ENCODE measurements at regions not wholly inside any gene's neighbourhood (a gene's known extent, or its start where the extent isn't known, plus 50 kb on each side); places are given as distances from the start of the nearest gene placed in this dataset.

DNA sequence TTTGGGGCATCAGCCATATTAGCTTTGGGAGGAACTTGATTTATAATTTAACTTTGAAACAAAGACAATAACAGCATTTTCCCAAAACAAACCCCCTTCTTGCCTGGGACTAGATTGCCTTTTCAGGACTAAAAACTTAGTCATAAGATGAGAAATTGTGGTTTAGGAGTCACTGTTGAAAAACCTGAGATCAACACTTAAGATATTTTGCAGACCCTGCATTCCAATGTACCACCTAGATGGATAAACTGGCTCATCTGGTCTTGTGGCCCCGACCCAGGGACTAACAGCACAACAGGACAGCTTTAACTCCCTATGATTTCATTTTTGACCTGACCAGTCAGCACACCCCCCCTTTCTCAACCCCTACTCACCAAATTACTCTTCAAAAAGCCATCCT lies 1165.4 kb downstream of the XPNPEP1 start:
- intact Hi-C loops (cut with DNase I; ENCODE audit: low total_unique reads), result no loop called here
- no peaks in the 10 kb centered on the region for H3K4me1 ChIP-seq
- no peak for TF ChIP-seq CTCF (IDR thresholded peaks at IDR 0.05)

DNA sequence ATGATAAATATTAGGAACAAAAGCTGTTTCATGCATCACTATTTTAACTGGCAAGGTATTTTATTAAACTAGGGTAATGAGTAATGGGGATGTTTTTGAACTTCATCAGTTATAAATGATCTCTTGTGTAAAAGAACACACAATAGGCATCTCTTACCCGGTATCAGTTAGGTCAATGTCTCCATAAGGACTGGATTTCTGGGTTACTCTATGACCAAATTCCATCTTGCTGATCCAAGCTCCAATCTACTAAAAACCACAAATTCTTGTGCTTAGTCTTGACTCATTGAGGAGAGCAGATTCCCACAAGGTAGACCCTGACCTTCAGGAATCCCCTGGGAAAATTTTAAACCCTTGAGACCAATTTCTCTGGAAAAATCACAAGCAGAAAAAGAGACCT lies 1167.7 kb downstream of the XPNPEP1 start:
- no peak overlapping the region for H3K4me3 ChIP-seq
- no peak for DNase-seq
- no peaks in the 10 kb centered on the region for H3K27me3 ChIP-seq
- no peaks in the 10 kb centered on the region for H3K36me3 ChIP-seq
- no peaks in the 10 kb centered on the region for H3K4me1 ChIP-seq
- intact Hi-C loops (cut with DNase I; ENCODE audit: low total_unique reads), result no loop called here
- no peaks in the 10 kb centered on the region for H3K9me3 ChIP-seq
- H3K27ac ChIP-seq, result no peak overlapping the region
- no peak for TF ChIP-seq CTCF (IDR thresholded peaks at IDR 0.05)

More for the DNA sequence above, 1165.4 kb downstream of the XPNPEP1 start:
- no peak overlapping the region for H3K4me3 ChIP-seq
- DNase-seq, result no peak
- no peak overlapping the region for H3K27ac ChIP-seq
- H3K9me3 ChIP-seq, result no peaks in the 10 kb centered on the region
- H3K27me3 ChIP-seq, result no peaks in the 10 kb centered on the region
- H3K36me3 ChIP-seq, result no peaks in the 10 kb centered on the region

GRCh38 chr10:108753326-108753725 lies 1170.0 kb downstream of the XPNPEP1 start:
- intact Hi-C loops (cut with DNase I; ENCODE audit: low total_unique reads), result no loop called here
- no peak for TF ChIP-seq CTCF (IDR thresholded peaks at IDR 0.05)
- DNase-seq, result no peak
- Histone ChIP-seq H3K36me3 (no peaks in the 10 kb centered on the region), H3K27ac (no peak overlapping the region), H3K27me3 (no peaks in the 10 kb centered on the region), H3K4me1 (no peaks in the 10 kb centered on the region), H3K4me3 (no peak overlapping the region), H3K9me3 (no peaks in the 10 kb centered on the region)

DNA sequence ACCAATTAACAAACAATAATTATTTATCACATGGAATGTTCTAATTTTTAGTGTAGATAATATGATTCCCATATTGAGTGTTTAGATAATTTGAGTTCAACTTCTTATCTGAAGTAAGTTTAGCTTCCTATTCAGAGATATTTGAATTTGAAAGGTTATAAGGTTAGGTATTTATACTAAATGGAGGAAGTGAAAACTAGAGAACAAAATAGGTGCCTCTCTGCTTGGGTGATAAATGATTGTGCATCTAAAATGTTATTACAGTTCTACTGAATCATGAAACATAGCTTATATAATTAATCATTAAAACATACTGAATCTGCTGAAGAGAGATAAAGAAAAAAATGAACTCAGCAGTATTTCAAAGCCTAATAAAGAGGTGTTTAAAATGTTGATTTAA lies 1174.3 kb downstream of the XPNPEP1 start:
- no peak for DNase-seq
- Histone ChIP-seq H3K4me3 (no peak overlapping the region), H3K4me1 (no peaks in the 10 kb centered on the region), H3K36me3 (no peaks in the 10 kb centered on the region), H3K27me3 (no peaks in the 10 kb centered on the region), H3K9me3 (no peaks in the 10 kb centered on the region), H3K27ac (no peak overlapping the region)
- intact Hi-C loops (cut with DNase I; ENCODE audit: low total_unique reads), result no loop called here
- TF ChIP-seq CTCF (IDR thresholded peaks at IDR 0.05), result no peak

DNA sequence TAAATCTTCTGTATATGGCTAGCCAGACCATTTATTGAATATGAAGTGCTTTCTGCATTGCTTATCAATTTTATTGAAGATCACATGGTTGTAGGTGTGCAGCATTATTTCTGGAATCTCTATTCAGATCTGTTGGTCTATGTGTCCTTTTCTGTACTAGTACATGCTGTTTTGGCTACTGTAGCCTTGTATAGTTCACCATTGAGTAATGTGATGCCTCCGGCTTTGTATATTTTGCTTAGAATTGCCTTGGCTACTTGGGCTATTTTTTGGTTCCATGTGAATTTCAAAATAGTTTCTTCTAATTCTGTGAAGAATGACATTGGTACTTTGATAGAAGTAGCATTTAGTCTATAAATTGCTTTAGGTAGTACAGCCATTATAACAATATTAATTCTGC lies 1187.2 kb downstream of the XPNPEP1 start:
- Histone ChIP-seq H3K36me3 (no peaks in the 10 kb centered on the region), H3K4me3 (no peak overlapping the region), H3K27ac (no peak overlapping the region), H3K4me1 (no peaks in the 10 kb centered on the region), H3K27me3 (no peaks in the 10 kb centered on the region), H3K9me3 (no peaks in the 10 kb centered on the region)
- intact Hi-C loops (cut with DNase I; ENCODE audit: low total_unique reads), result no loop called here
- no peak for TF ChIP-seq CTCF (IDR thresholded peaks at IDR 0.05)
- no peak for DNase-seq

GRCh38 chr10:108735380-108735779 lies 1187.9 kb downstream of the XPNPEP1 start:
- TF ChIP-seq CTCF (IDR thresholded peaks at IDR 0.05), result no peak
- intact Hi-C loops (cut with DNase I; ENCODE audit: low total_unique reads), result no loop called here
- Histone ChIP-seq H3K27me3 (no peaks in the 10 kb centered on the region), H3K4me1 (no peaks in the 10 kb centered on the region), H3K9me3 (no peaks in the 10 kb centered on the region), H3K4me3 (no peak overlapping the region), H3K36me3 (no peaks in the 10 kb centered on the region), H3K27ac (no peak overlapping the region)
- no peak for DNase-seq
